A549 (cell line): ENCODE measurements at regions not wholly inside any gene's neighbourhood (a gene's known extent, or its start where the extent isn't known, plus 50 kb on each side); places are given as distances from the start of the nearest gene placed in this dataset.

ENCODE experiments used
- BHLHE40 ChIP-seq: IDR thresholded peaks from 2 replicates; pipeline ENCODE4 v1.6.1; 2012; ENCODE audit warnings: low read depth, low read length, inconsistent platforms
- CTCF ChIP-seq: fragments of >200 bp; sonication (Bioruptor Twin); formaldehyde crosslinking; IDR thresholded peaks from 3 replicates; pipeline ENCODE4 v1.5.1; 2016
- MAFK ChIP-seq: fragments of 450-650 bp; IDR thresholded peaks from 2 replicates; pipeline ENCODE4 v1.6.1; 2014; ENCODE audit not compliant: partially characterized antibody
- POLR2A ChIP-seq: IDR thresholded peaks from 2 replicates; pipeline ENCODE4 v1.6.1; 2012; ENCODE audit warnings: mild to moderate bottlenecking, low read length
- REST ChIP-seq: fragments of 200-600 bp; sonication (generic); IDR thresholded peaks from 2 replicates; pipeline ENCODE4 v1.6.1; 2016; ENCODE audit warnings: antibody characterized with exemption, mild to moderate bottlenecking, moderate library complexity
- RFX5 ChIP-seq: fragments of 450-650 bp; IDR thresholded peaks from 2 replicates; pipeline ENCODE4 v1.7.1; 2014; ENCODE audit warnings: antibody characterized with exemption, mild to moderate bottlenecking, moderate library complexity
- USF2 ChIP-seq: fragments of 450-650 bp; IDR thresholded peaks from 2 replicates; pipeline ENCODE4 v1.6.1; 2014; ENCODE audit warnings: antibody characterized with exemption

- TF ChIP-seq POLR2A (no peak), RFX5 (no peak), CTCF (no peak), BHLHE40 (no peak), USF2 (no peak), MAFK (no peak), REST (no peak)
Measured at GRCh38 chr22:26848244-26848920, 191.0 kb downstream of the MIAT start.
